BLaER1 (cell line): ENCODE measurements at regions not wholly inside any gene's neighbourhood (a gene's known extent, or its start where the extent isn't known, plus 50 kb on each side); places are given as distances from the start of the nearest gene placed in this dataset.

Source experiments
- H3K27ac ChIP-seq: shearing (Covaris generic); formaldehyde crosslinking; 2 replicates; pipeline ENCODE4 v1.8.1; 2022
- H3K27me3 ChIP-seq: shearing (Covaris generic); formaldehyde crosslinking; 2 replicates; pipeline ENCODE4 v1.8.1; 2022
- H3K36me3 ChIP-seq: shearing (Covaris generic); formaldehyde crosslinking; 2 replicates; pipeline ENCODE4 v1.8.1; 2022
- H3K4me1 ChIP-seq: shearing (Covaris generic); formaldehyde crosslinking; 2 replicates; pipeline ENCODE4 v1.8.1; 2022
- H3K4me2 ChIP-seq: shearing (Covaris generic); formaldehyde crosslinking; 2 replicates; pipeline ENCODE4 v1.8.1; 2022
- H3K4me3 ChIP-seq: shearing (Covaris generic); formaldehyde crosslinking; 2 replicates; pipeline ENCODE4 v1.8.1; 2022
- H3K9ac ChIP-seq: shearing (Covaris generic); formaldehyde crosslinking; 2 replicates; pipeline ENCODE4 v1.8.1; 2022
- H3K9me3 ChIP-seq: shearing (Covaris generic); formaldehyde crosslinking; 2 replicates; pipeline ENCODE4 v1.8.1; 2022
- H4K20me1 ChIP-seq: shearing (Covaris generic); formaldehyde crosslinking; 2 replicates; pipeline ENCODE4 v1.8.1; 2022
- Cebpa-rat ChIP-seq: shearing (Covaris generic); IDR thresholded peaks from 2 replicates; pipeline ENCODE4 v1.8.1; 2022

DNA sequence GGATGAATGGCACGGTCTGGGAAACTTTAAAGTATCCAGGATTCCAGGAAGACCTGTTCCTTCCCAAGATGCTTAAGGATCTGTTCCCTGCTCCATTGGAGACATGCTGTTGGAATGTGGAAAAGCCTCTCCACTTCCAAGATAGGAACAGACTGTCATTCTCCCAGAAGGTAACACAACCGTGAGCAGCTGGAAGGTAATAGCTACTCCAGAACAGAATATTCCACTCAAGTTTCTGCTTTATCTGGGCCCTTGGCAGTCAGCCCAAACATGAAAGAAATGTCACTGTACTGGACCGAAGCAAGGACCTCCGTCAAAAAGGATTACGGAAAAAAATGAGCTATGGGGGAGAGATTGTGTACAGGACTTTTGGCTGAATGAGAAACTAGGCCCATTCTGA, 420.9 kb upstream of the NBEA start:
- Histone ChIP-seq H3K4me1 (no peaks in the 10 kb centered on the region), H3K4me2 (no peak overlapping the region), H3K9me3 (no peaks in the 10 kb centered on the region), H3K27me3 (no peaks in the 10 kb centered on the region), H3K4me3 (no peak overlapping the region), H4K20me1 (no peaks in the 10 kb centered on the region), H3K9ac (no peak overlapping the region), H3K36me3 (no peaks in the 10 kb centered on the region), H3K27ac (no peak overlapping the region)
- TF ChIP-seq Cebpa-rat: no peak

DNA sequence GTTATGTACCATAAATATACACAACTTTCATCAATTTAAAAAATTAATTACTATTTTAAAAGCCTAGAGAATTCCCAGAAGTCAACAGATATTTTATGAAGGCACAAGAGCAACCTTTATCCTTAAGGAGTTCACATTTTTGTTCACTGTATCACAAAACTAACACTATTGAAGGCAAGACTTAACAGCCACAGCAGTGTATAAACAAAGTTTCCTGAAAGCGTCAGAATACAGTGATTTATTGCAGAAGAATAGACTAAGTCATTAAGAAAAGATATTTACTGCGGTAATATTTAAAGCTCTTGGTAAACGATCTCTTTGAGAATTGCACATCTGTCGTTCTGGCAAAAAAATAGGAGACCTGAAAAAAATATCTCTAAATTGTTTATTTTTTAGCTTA, 419.3 kb upstream of the NBEA start:
- H3K4me1 ChIP-seq: no peaks in the 10 kb centered on the region
- no peak for TF ChIP-seq Cebpa-rat

DNA sequence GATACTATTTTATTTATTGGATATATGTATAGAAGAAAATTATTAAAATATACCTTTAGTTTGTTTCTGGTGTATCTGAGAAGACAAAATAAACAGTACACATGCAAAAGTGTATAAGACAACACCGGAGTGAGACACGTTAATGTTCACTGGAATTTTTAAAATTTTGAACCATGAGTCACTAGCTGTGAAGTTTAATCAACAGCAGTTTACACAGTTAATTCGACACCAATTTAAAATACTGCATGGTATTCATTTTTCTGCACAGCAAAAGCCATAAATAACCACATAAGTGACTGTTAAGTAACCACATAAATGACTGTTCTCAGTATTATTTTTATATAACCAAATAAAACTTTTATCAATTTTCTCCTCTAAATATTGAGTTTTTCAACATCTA, 418.7 kb upstream of the NBEA start:
- Histone ChIP-seq H3K27ac (no peak overlapping the region), H3K4me1 (no peaks in the 10 kb centered on the region)

More for the DNA sequence above, 419.3 kb upstream of the NBEA start:
- Histone ChIP-seq H3K27ac (no peak overlapping the region), H4K20me1 (no peaks in the 10 kb centered on the region), H3K4me2 (no peak overlapping the region), H3K9me3 (no peaks in the 10 kb centered on the region), H3K36me3 (no peaks in the 10 kb centered on the region), H3K9ac (no peak overlapping the region), H3K27me3 (no peaks in the 10 kb centered on the region), H3K4me3 (no peak overlapping the region)

DNA sequence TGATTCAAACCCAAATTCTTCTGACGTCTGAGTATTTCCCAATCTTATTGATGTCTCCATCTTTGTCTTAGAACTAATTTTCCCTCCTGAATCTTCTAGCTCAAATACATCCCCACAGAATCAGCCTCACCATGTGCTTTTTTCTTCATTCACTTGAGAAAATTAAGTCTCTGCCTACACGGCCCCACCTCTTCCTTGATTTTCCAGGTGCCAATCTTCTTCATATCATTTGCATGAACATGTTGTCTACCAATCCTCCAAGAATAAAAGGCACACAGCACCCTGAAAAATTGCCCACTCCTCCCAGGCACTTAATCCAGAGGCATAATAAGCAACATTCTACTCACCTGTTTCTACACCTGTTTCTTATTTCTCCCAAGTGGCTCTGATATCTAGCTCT, 408.1 kb upstream of the NBEA start:
- TF ChIP-seq Cebpa-rat: no peak
- H3K4me2 ChIP-seq: no peak overlapping the region
- no peaks in the 10 kb centered on the region for H3K36me3 ChIP-seq
- H3K27me3 ChIP-seq: no peaks in the 10 kb centered on the region
- H3K4me1 ChIP-seq: no peaks in the 10 kb centered on the region
- H3K9me3 ChIP-seq: peaks cover 13% of the 10 kb centered on the region
- no peaks in the 10 kb centered on the region for H4K20me1 ChIP-seq
- no peak overlapping the region for H3K27ac ChIP-seq
- H3K9ac ChIP-seq: no peak overlapping the region
- H3K4me3 ChIP-seq: no peak overlapping the region

More for the DNA sequence above, 418.7 kb upstream of the NBEA start:
- H3K4me2 ChIP-seq: no peak overlapping the region
- no peaks in the 10 kb centered on the region for H4K20me1 ChIP-seq
- H3K27me3 ChIP-seq: no peaks in the 10 kb centered on the region
- H3K36me3 ChIP-seq: no peaks in the 10 kb centered on the region
- no peaks in the 10 kb centered on the region for H3K9me3 ChIP-seq
- H3K9ac ChIP-seq: no peak overlapping the region
- TF ChIP-seq Cebpa-rat: no peak
- H3K4me3 ChIP-seq: no peak overlapping the region

DNA sequence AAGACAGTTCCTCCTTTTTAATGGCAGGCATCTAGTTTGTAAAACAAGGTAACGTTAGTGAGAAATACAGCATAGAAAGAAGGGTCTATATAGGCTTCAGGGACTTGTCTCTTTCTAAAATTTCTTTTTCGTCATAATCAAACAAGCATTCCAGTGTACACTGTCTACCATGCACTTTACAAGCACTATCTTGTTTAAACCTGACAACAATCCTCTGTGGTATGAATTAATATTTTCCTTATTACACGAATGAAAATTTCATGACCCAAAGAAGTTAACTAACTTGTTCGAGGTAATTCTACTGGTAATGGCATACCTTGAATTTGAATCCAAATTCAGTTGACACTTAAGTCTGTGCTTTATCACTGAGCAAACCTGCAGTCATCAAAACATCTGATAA, 399.7 kb upstream of the NBEA start:
- Histone ChIP-seq H3K9me3 (no peaks in the 10 kb centered on the region), H3K4me3 (no peak overlapping the region), H3K27ac (no peak overlapping the region), H3K9ac (no peak overlapping the region), H3K36me3 (no peaks in the 10 kb centered on the region), H3K4me1 (no peaks in the 10 kb centered on the region), H3K27me3 (no peaks in the 10 kb centered on the region), H4K20me1 (no peaks in the 10 kb centered on the region), H3K4me2 (no peak overlapping the region)
- TF ChIP-seq Cebpa-rat: no peak

DNA sequence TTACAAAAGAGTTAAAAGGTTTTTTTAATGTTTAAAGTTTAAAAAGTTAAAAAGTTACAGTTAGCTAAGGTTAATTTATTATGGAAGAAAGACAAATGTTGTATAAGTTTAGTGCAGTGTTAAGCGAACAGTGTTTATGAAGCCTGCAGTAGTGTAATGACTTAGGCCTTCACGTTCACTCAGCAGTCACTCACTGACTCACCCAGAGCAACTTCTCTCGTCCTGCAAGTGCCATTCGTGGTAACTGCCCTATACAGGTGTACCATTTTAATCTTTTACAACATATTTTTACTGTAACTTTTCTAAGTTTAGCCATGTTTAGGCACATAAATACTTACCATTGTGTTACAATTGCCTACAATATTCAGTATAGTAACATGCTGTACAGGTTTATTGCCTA, 398.2 kb upstream of the NBEA start:
- Histone ChIP-seq H3K36me3 (no peaks in the 10 kb centered on the region), H3K4me3 (no peak overlapping the region), H3K27me3 (no peaks in the 10 kb centered on the region), H3K4me1 (no peaks in the 10 kb centered on the region), H3K4me2 (no peak overlapping the region), H3K9me3 (no peaks in the 10 kb centered on the region), H3K27ac (no peak overlapping the region), H4K20me1 (no peaks in the 10 kb centered on the region), H3K9ac (no peak overlapping the region)
- no peak for TF ChIP-seq Cebpa-rat

DNA sequence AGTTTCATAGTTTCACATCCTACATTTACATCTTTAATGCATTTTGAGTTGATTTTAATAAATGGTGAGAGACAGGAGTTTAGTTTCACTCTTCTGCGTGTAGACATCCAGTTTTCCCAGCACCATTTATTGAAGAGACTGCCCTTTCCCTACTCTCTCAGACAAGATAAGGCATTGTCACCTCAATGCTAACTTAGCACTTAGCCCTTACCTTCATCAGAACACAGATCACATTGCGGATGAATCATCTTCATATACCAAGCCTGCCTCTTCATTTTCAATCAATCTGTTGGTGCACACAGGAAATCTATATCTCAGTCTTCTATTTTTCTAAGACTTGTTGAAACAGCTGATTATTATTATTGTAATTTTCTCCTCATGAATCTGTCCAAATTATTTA, 396.6 kb upstream of the NBEA start:
- no peak overlapping the region for H3K4me2 ChIP-seq

DNA sequence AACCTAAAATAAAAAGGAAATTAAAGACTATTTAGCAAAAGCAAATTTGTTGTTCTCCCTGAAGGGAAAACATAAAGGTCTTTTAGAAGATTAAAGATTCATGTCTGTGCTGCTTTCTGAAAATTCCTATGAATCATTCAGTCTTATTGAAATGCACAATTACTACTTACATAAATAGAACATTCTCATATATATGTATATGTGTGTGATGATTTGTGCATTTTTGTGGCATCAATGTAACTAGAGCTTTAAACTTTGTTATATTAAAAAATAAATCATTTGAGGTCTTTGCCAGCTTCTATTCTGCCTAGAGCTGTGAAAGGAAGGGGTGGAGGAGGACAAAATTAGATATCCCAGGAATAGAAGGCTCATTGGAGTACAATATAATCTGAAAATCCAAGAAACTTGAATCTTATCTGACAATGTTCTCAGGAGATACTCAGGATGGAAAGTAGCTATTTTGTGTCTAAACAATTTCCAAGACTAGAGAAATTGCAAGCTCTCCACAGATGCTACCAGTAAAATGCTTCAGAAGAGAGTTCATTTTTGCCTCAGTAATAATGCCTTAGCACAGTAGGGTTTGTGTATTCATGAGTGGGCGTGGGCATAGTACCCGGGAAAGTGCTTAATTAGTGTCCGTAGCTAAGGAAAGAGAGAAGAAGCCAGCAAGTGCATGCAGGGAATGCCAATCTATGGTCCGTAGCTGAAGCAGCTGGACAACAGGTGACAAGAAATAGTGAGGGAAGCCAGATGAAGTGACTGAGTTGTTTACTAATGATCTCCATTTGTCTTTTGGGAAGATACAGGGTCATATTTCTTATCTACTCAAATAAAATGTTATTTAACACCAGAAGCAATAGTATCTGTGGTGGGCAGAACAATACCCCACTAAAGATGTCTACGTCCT, 395.5 kb upstream of the NBEA start:
- Histone ChIP-seq H3K9ac (no peak overlapping the region), H3K27me3 (no peaks in the 10 kb centered on the region), H3K4me3 (no peak overlapping the region), H3K36me3 (no peaks in the 10 kb centered on the region), H3K4me1 (no peaks in the 10 kb centered on the region), H3K4me2 (no peak overlapping the region), H3K27ac (no peak overlapping the region), H4K20me1 (no peaks in the 10 kb centered on the region), H3K9me3 (no peaks in the 10 kb centered on the region)
- no peak for TF ChIP-seq Cebpa-rat

More for the DNA sequence above, 396.6 kb upstream of the NBEA start:
- Histone ChIP-seq H3K27ac (no peak overlapping the region), H3K27me3 (no peaks in the 10 kb centered on the region), H3K4me1 (no peaks in the 10 kb centered on the region), H3K9me3 (no peaks in the 10 kb centered on the region), H3K36me3 (no peaks in the 10 kb centered on the region), H3K4me3 (no peak overlapping the region), H4K20me1 (no peaks in the 10 kb centered on the region), H3K9ac (no peak overlapping the region)
- TF ChIP-seq Cebpa-rat: no peak

DNA sequence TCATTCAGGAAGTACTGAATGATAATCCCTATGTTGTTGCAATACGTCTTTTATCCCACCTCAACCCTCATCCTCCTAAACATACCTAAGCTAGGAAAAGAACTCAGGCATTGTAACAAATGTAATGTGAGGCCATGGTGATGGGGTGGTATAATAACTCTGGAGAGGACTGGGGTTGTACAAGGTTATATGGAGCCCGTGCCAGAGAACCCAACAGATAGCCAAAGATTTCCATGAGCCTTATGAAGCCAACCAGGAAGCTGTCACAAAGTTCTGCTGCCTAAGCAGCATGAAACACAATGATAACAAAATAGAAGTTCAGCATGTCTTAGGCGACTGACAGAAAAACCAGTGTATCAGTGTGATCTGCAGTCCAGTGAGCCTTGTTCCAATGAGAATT, 394.1 kb upstream of the NBEA start:
- Histone ChIP-seq H3K27me3 (no peaks in the 10 kb centered on the region), H3K4me1 (no peaks in the 10 kb centered on the region), H3K36me3 (no peaks in the 10 kb centered on the region), H3K4me2 (no peak overlapping the region), H4K20me1 (no peaks in the 10 kb centered on the region), H3K4me3 (no peak overlapping the region), H3K9ac (no peak overlapping the region), H3K9me3 (no peaks in the 10 kb centered on the region), H3K27ac (no peak overlapping the region)
- TF ChIP-seq Cebpa-rat: no peak

DNA sequence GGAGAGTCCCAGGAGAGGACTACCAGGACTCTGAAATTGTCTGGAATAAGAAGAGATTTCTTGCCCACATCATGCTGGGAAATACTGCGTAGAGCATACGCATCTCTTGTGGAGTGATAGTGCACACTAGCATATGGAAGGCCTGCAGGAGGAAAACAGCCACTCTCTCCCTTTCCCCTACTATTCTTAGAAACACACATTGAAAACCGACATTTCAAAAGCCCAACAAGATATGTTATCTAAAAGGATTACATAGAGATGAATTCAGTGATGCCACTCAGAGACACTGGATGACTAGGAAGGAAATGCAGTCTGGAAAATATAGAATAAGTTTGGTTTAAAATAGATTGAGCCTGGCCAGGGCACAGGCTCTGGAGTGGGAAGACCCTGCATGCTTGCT, 388.7 kb upstream of the NBEA start:
- Histone ChIP-seq H3K27me3 (no peaks in the 10 kb centered on the region), H3K36me3 (no peaks in the 10 kb centered on the region), H3K9ac (no peak overlapping the region), H3K4me3 (no peak overlapping the region), H3K27ac (no peak overlapping the region), H3K4me1 (no peaks in the 10 kb centered on the region), H3K9me3 (no peaks in the 10 kb centered on the region), H4K20me1 (no peaks in the 10 kb centered on the region), H3K4me2 (no peak overlapping the region)
- no peak for TF ChIP-seq Cebpa-rat
